ENCODE measurements at regions not wholly inside any gene's neighbourhood (a gene's known extent, or its start where the extent isn't known, plus 50 kb on each side); places are given as distances from the start of the nearest gene placed in this dataset.
"Not testable (repeated sequence)": the region's sequence is repeated elsewhere in the genome, so short reads cannot be mapped to it uniquely, and the experiment has no call there.

DNA sequence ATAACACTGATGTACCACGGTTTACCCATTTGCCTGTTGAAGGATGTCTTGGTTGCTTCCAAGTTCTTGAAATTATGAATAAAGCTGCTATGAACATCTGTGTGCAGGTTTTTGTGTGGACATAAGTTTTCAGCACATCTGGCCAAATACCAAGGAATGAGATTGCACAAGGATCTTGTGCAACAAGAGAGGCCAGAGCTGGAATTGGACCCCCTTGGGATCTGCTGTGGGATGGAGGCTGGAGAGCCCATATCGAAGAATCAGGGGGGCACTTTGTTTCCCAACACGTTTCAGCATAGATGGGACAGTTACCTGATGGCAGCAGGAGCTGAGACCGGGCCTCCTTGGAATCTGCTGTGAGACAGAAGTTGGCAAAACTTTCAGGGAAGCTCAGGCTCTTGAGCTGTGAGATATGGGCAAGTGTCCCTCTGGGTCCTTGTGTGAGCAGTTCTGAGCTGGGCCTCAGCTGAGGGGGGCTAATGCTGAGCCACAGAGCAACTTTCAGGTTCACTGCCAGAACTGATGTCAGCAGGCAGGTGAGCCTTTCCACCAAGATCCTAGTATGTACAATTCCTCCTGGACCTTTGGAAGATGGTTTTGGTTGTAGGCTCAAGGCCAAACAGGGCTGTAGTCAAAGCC is 115.2 kb upstream of the RAB18 start:
- DNase-seq, result no peak

DNA sequence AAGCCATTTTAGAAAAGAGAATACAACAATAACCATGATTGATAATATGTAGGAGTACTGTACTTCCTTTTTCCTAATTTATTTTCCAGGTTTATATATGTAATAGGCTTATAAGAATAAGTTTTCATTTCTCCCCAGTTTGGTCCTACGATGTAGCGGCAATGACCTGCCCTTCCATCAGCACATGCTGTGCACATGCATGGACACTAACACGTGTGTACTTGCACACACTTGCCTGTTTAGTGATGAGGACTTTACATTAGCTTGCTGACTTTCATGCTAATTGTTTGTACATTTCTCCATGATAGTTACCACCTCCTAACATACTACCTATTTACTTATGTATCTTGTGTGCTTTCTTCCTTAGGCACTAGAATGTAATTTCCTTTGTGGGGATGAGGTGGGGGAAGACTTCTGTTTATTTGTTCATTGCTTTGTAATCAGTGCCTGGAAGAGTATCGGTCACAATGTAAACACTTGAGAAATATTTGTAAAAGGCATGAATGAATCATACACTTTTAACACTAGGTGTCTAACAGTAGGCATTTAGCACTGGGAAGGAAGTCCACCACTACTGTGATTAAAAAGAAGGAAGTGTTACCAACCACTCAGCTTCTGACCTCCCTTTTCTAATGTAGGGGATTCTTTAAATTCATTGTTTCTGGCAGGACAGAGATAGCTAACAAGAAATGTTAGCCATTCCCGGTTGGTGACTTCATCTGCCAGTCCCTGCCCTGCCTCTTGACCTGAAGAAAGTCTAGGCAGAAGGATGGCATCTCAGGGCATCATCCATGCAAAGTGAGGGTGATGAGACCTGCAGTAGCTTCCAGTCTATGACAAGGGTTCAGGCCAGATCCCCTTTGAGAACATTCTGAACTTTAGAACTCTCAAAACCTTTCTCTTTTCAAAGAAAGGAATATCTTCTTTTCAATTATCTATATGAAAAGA is 120.2 kb upstream of the RAB18 start:
- no peak for DNase-seq

DNA sequence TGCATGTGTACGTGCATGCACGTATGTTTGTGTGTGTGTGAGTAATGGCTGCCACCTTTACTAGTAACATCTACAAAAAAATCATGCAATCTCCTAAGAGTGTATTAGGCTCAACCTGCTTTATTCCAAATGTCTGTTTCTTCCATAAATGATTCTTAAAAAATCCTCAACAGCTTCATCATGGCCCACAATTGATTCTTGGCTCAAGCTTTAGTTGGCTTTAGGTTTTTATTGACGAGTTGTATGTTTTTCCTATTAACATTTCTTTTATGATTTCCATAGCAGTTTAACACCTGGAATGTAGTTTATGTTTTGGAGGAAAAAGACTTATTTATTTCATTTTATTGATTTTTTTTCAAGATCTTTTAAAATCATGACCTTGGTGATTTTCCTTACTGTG is 121.9 kb upstream of the RAB18 start:
- no peak for DNase-seq

DNA sequence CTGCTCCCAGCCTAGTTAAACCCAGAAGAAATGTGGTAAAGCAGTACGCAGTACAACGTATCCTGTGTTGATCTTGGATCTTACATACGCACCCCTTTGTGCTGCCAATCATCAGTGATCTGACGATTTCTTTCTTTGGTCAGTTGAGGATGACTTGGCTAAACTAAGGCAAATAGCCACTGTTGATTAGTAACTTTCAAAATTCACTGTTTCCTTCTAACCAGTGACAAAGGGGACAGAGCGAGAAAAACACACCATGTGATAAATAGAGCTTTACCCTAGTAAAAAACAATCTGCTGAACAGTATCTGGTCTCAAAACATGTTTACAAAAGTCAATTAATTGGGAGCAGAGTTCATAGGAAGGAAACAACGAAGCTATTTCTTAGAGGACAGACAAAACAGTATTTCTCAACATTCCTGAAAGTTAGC is 123.2 kb upstream of the RAB18 start:
- no peak for DNase-seq

DNA sequence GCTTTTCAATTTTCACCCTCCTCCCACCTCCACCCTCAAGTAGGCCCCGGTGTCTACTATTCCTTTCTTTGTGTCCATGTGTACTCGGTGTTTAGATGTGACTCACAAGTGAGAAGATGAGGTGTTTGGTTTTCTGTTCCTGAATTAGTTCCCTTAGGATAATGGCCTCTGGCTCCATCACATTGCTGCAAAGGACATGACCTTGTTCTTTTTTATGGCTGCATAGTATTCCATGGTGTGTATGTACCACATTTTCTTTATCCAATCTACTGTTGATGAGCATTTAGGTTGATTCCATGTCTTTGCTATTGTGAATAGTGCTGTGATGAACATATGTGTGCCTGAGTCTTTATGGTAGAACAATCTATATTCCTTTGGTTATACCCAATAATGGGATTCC is 125.1 kb upstream of the RAB18 start:
- DNase-seq, result not testable (repeated sequence)

DNA sequence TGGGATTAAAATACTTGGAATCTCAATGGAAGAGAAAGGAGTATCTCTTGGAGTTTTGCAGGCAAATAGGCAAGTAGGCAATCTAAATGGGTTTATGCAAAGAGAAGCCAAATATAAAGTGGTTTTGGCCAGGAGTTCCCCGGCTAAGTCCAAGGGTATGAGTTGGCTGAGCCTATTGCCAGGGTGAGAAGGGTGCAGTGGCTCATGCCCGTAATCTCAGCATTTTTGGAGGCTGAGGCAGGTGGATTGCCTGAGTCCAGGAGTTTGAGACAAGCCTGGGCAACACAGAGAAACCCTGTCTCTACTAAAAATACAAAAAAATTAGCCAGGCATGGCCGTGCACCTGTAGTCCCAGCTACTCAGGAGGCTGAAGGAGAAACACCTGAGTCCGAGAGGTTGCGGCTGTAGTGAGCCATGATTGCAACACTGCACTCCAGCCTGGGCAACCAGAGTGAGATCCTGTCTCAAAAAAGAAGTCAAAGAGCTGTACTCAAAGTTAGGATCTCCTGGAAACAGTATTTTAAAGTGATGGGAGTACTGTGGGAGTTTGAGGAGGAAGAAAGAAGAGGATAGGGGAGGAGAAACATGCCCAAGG is 130.4 kb upstream of the RAB18 start:
- DNase-seq, result no peak

DNA sequence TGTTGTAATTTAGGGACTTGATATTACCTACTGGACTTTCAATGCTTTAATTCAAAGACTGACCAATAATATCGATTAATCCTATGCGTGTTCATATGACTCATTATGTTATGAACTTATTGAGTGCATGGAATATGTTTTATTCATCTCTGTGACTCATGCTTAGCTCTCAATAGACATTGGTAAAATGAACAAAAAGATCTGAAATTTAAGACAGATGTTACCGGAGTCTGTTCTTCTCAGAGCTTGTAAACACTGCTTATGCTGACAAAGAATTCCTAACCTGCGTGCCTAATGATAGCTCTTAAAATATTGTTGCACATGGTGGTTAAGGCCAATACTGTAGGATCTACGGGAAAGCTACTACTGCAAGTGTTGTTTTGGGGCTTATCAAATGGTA is 131.5 kb upstream of the ACBD5 start:
- DNase-seq, result no peak

DNA sequence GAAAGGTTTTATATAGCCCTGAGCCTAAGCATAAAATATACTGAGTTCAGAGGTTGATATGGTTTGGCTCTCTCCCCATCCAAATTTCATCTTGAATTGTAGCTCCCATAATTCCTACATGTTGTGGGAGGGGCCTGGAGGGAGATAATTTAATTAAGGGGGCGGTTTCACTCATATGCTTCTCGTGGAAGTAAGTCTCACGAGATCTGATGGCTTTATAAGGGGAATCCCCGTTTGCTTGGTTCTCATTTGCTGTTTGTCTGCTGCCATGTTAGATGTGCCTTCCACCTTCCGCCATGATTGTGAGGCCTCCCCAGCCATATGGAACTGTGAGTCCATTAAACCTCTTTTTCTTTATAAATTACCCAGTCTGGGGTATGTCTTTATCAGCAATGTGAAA is 130.8 kb upstream of the ACBD5 start:
- DNase-seq, result not testable (repeated sequence)

DNA sequence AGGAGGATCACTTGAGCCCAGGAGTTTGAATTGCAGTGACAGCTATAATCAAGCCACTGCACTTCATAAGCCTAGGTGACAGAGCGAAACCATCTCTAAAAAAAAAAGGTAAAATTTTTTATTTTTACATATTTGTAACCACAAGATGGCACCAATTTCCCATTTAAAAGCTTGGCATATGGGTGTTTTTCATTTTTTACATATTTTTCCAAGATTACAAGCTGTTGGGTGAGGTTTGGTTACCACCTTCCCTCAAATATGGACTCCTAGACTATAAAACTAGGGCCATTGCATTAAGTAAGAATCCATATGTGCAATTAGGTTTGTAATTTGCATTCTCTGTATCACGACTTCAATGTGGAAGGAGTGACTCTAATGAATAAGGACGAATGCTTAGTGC is 129.3 kb upstream of the ACBD5 start:
- peak; percentile 19 for DNase-seq

DNA sequence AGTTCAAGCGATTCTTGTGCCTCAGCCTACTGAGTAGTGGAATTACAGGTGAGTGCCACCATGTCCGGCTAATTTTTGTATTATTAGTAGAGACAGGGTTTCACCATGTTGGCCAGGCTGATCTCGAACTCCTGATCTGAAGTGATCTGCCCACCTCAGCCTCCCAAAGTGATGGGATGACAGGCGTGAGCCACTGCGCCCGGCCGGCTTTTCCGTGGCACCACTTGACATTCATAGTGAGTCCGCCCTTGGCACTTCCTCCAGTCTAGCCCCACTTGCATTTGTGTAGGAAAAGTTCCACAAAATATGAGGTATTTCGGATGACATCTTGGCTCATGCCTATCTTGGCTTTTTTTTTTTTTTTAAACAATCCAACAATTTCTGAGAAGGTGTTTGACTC is 128.1 kb upstream of the ACBD5 start:
- no peak for DNase-seq

DNA sequence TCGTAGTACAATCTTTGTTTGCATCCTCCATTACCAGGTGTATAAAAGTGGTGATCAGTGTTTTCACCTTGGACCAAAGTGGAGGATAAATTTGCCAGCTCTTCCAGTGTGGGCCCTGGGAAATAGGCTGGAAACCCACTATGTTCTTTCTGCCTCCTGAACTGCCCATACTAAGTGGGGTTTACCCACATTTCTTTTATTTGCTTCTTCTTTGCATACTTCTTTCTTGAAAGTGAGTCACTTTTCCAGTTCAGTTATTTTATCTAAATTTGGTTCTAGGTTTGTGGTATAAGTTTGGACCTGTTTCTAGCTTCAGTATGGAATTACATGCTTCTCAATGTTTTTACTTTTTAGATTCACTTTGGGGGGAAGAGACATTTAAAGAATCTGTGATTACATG is 126.2 kb upstream of the ACBD5 start:
- no peak for DNase-seq

DNA sequence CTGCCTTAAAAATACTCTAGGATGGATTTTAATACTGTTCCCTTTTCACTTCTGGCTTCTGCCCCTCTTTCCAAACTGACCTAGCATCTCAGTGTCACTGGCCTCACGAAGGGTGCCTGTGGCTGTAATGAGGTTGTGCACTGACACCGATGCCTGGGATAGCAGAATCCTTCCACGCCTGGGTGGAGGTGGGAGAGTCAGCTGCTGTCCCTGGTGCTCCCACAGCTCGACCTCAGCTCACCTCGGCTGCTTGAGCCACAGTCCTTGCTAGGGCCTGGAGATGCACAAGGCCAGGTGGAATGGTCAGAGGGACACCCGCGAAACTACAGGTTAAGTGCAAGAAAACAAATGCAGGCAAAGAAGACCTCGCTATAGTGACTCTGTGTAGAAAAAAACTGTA is 123.4 kb upstream of the ACBD5 start:
- DNase-seq, result no peak

DNA sequence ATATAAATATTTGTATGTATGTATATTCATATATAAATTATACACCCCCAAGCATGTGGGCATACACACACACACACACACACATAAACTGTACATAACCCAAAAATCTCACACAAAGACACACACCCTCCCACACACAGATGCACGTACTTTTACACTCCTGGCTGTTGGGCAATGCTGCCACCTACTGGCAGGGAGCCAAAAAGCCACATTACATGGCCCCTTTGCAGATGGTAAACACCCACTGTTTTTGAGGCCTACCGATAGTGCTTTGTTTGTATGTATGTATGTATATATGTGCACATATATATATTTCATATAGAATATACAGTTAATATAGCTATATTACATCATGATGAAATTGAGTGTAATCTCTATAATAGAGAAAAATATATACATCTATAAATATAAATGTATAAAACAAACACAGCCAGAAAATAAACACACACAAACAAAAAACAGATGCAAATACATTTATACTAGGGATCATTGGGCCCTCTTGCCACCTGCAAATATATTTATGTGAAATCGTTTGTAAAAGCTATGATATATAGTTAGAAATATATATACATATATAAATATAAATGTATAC is 120.1 kb upstream of the ACBD5 start:
- DNase-seq, result peak; percentile 31

DNA sequence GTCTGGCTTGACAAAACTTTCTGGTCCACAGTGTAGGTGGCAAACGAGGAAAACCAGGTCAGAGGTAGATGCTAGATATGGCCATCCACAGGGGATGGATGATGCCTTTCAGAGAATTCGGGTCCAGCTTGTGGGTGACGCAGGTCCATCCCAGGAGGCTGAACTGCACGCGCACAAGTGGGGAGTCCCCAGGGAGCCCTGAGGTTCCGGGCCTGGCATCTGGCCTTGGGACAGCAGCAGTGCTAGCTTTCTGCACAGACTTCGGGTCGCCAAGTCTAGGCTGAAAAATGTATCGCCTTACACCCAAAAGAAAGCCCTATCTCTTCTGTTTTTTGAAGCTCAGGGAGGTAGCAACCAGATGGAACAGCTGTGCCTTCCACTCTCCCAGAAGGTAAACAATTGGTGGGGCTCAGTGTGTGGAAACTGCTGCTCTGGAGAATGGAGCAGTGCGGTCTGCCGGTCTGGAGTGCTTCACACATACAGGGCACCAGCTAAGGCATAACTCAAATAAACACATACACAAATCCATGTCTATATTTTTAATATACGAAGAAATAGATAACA is 119.3 kb upstream of the ACBD5 start:
- no peak for DNase-seq

DNA sequence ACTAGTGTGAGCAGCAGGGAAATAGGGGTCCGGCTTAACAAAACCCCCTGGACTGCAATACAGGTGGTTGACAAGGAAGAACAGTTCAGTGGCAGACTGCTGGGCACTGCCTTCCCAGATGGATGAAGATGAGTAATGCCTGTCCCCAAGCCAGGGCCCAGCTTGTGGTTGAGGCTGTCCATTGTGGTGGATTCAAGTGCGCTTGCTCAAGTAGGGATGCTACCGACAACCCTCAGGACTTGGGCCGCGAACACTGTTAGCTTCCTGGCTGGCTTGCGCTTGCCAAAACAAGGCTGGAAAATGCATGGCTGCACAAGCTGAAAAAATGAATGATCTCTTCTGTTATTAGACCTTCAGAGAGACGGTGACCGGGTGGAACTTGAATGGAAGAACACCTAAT is 116.1 kb upstream of the ACBD5 start:
- DNase-seq, result no peak

DNA sequence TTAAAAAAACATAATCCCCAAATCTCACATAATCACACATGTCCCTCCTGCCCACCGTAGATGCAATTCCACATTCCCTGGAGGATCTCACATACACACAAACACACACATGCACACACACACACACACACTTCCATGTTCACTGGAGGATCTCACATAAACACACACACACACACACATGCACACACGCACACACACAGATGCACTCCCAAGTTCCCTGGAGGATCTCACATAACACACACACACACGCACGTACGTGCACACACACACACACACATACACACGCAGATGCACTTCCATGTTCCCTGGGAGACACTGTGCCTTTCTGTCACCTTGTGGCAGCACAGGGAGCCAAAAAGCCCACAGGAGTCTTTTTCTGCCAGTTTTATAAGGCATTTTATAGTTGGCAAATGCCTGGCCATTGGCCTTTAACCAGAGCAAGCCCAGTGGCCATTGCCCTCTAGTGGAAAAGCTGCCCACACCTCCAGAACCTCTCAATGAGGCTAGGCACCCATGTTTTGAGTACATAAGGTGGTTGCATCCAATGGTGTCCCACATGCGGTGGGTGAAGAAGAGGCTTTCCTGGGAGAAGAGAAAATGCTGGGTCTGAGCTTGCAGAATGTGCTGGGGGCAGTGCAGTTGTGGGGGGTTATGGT is 115.4 kb upstream of the ACBD5 start:
- no peak for DNase-seq

DNA sequence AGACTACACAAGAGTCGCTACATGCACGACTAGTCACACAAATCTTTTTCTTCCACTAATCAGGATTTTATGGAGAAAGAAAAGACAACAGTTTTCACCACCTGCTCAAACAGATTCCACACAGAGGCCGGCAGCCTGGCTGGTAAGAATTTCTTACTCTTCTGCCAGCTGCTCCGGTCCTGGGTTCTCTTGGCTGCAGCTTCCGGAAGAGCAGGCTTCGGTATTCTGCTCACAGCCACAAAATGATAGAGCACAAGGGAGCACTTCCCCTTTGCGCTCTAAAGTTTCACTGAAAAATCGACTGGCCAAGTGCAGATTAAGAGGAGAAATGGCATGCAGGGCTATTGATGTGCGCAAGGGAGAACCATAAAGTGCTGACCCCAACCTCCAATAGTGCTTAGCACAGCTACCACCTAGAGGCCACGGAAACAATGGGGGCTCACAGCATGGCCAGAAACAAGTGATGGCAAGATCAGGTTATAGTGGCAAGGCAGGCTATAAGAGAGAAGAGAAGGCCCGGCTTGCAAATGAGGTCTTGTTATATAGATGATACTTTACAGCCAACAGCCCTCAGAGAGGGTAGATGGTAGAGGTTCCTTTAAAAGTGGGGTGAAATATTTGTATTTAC is 114.2 kb upstream of the ACBD5 start:
- DNase-seq, result not testable (repeated sequence)

DNA sequence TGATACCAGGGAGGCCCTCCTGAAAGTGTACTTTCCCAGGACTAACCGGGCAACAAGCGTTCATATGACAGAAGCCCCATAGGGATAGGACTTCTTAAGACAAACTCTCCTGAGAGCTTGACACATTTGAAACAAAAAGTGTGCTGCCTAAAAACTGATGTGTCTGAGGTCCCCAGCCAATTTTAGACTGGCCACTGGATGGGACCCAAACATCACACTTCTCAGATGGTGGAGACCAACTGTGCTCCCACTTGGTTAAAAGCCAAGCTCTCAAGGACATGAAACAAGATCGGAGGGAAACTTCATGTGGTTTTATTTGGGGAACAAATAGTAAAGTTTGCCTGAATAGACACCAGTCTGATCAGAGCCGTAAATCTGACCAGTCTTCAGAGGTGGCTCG is 113.5 kb upstream of the ACBD5 start:
- not testable (repeated sequence) for DNase-seq

DNA sequence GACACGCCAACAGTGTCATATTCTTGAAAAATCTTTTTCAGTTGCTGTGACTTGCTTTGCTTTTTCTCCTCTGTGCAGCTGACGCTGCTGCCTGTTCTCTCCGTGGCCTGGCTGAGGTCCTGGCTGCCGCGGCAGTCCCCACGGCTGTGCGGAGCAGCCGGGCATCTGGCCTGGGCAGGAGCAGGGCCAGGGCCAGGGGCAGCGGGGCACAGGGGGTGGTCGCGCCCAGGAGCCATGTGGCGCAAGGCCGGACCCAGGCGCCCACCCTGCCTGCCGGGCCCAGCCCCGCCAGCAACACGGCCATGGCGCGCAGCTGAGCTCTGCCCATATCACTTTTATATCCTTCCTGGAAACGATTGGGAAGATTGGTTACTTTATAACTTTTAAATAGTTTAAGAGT is 109.4 kb upstream of the ACBD5 start:
- DNase-seq, result no peak

DNA sequence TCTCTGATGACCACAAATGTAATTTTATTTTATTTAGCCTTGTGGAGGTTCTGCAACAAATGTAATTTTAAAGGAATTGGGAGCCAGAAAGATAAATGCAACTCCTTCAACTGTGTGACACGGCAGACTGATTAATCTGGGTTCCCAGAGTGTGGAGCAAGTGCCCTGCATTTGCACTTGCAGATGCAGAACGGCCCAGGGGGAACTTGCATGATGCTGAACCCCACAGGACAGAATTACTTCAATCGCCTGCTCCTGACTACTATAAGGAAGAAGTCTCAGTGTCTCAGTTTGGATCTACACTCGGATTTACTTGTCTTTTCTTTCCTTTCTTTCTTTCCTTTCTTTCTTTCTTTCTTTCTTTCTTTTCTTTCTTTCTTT is 107.2 kb upstream of the ACBD5 start:
- not testable (repeated sequence) for DNase-seq

DNA sequence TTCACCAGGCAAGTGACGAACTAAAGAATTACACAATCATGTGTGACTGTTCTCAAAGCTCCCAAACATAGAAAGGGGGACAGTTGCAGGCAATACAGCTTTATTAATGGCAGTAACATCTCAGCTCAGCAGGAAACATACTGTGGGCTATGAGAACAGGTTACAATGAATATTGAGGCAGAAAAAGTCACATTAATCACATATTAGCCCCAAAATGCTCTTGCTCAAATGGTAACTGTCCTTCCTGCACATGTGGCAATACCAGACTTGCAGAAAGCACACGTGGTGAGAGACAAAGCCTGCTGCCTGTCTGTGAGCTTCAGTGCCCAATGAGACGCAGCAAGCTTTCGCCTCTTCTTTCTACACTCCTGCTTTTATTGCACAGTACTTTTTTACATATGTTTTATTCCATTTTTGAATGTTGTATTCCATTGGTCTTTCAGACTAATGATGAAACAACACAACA is 104.9 kb upstream of the ACBD5 start:
- DNase-seq, result no peak
